CMK (cell line): ENCODE measurements at regions not wholly inside any gene's neighbourhood (a gene's known extent, or its start where the extent isn't known, plus 50 kb on each side); places are given as distances from the start of the nearest gene placed in this dataset.

Experiments
- DNase-seq: peaks from one replicate; pipeline ENCODE4 v3.0.0-alpha.2; 2010; ENCODE audit warnings: low read depth

GRCh38 chr2:18378020-18378653 is 182.3 kb downstream of the RDH14 start:
- peak; percentile 20 for DNase-seq

GRCh38 chr2:18376936-18377335 is 183.5 kb downstream of the RDH14 start:
- no peak for DNase-seq

GRCh38 chr2:18373664-18374063 is 186.8 kb downstream of the RDH14 start:
- no peak for DNase-seq

- no peak for DNase-seq
Observed at GRCh38 chr2:18373081-18373480, 187.4 kb downstream of the RDH14 start.

GRCh38 chr2:18372641-18373040 is 187.8 kb downstream of the RDH14 start:
- DNase-seq, result no peak

GRCh38 chr2:18369760-18370159 is 190.7 kb downstream of the RDH14 start:
- no peak for DNase-seq

GRCh38 chr2:18368008-18368407 is 192.4 kb downstream of the RDH14 start:
- DNase-seq, result no peak

GRCh38 chr2:18365342-18365741 is 195.1 kb downstream of the RDH14 start:
- no peak for DNase-seq

- no peak for DNase-seq
Observed at GRCh38 chr2:18363348-18363747, 197.1 kb downstream of the RDH14 start.

GRCh38 chr2:18362696-18363095 is 197.8 kb downstream of the RDH14 start:
- DNase-seq, result no peak

- no peak for DNase-seq
Observed at GRCh38 chr2:18357537-18357936, 202.9 kb downstream of the RDH14 start.

GRCh38 chr2:18356676-18357075 is 203.8 kb downstream of the RDH14 start:
- DNase-seq, result no peak

GRCh38 chr2:18349421-18349820 is 211.0 kb downstream of the RDH14 start:
- no peak for DNase-seq

GRCh38 chr2:18346874-18347273 is 213.6 kb downstream of the RDH14 start:
- no peak for DNase-seq

GRCh38 chr2:18346344-18346743 is 214.1 kb downstream of the RDH14 start:
- DNase-seq, result no peak

- DNase-seq, result no peak
Observed at GRCh38 chr2:18345848-18346247, 214.6 kb downstream of the RDH14 start.

- DNase-seq, result no peak
Observed at GRCh38 chr2:18342901-18343300, 217.6 kb downstream of the RDH14 start.

GRCh38 chr2:18339326-18339725 is 221.1 kb downstream of the RDH14 start:
- no peak for DNase-seq

- no peak for DNase-seq
Observed at GRCh38 chr2:18336975-18337374, 223.5 kb downstream of the RDH14 start.

- no peak for DNase-seq
Observed at GRCh38 chr2:18332477-18332876, 228.0 kb downstream of the RDH14 start.

- DNase-seq, result no peak
Observed at GRCh38 chr2:18325118-18325517, 235.3 kb downstream of the RDH14 start.

- no peak for DNase-seq
Observed at GRCh38 chr2:18319987-18320386, 240.5 kb downstream of the RDH14 start.

GRCh38 chr2:18317017-18317416 is 243.4 kb downstream of the RDH14 start:
- no peak for DNase-seq

GRCh38 chr2:18312818-18313217 is 247.6 kb downstream of the RDH14 start:
- no peak for DNase-seq
